Large intestine (tissue), 3 donors: ENCODE measurements at regions not wholly inside any gene's neighbourhood (a gene's known extent, or its start where the extent isn't known, plus 50 kb on each side); places are given as distances from the start of the nearest gene placed in this dataset.
"Not testable (repeated sequence)": the region's sequence is repeated elsewhere in the genome, so short reads cannot be mapped to it uniquely, and the experiment has no call there.

Experiments
- DNase-seq, 2 donors: peaks; one replicate each; pipeline versions ENCODE4 v3.0.0 to v3.0.0-alpha.2; 2013
- H3K27ac ChIP-seq: one replicate; pipeline ENCODE4 v1.5.1; 2013; ENCODE audit warnings: low read length
- H3K27me3 ChIP-seq: 2 replicates; pipeline ENCODE4 v1.6.1; 2013; ENCODE audit warnings: low read length; ENCODE audit not compliant: control insufficient read depth, insufficient read depth
- H3K36me3 ChIP-seq: 2 replicates; pipeline ENCODE4 v1.6.1; 2013; ENCODE audit warnings: low read length; ENCODE audit not compliant: control insufficient read depth, insufficient read depth
- H3K4me1 ChIP-seq: one replicate; pipeline ENCODE4 v1.6.1; 2013; ENCODE audit warnings: low read length; ENCODE audit not compliant: control insufficient read depth, insufficient read depth
- H3K4me3 ChIP-seq: one replicate; pipeline ENCODE4 v1.5.1; 2013; ENCODE audit warnings: low read length
- H3K9me3 ChIP-seq: one replicate; pipeline ENCODE4 v1.6.1; 2013; ENCODE audit warnings: mild to moderate bottlenecking, low read depth, low read length, moderate library complexity; ENCODE audit not compliant: control insufficient read depth
- WGBS: methylation state at CpG from one replicate; pipeline ENCODE4 v1.1.5; 2013; ENCODE audit warnings: low lambda C conversion rate; ENCODE audit not compliant: insufficient coverage; 5-methylcytosine and 5-hydroxymethylcytosine counted together

DNA sequence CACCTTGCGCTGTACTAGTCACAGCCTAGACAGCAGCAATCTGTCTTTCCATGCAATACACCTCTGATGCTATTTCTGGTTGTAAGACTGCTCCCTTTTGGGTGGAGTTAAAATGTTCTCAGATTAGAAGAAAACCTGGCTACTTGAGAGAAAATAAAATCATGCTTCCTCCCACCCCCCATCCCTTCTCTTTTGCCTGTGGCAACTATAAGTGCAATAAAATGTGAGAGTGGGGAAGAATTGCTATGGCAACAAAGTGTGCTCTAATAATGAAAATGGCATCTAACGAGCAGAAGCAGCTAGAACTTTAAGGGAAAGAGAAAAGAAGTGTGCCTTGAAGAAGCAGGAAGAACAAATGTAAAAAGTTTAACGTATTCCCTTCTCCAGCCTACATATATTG lies 464.2 kb upstream of the FSHR start:
- H3K27ac ChIP-seq = no peak overlapping the region
- H3K9me3 ChIP-seq = no peaks in the 10 kb centered on the region
- H3K4me3 ChIP-seq = no peak overlapping the region
- H3K4me1 ChIP-seq = no peaks in the 10 kb centered on the region
- 69% methylated on average over 2 of the region's 3 CpGs for WGBS
- DNase-seq = no peak
- H3K27me3 ChIP-seq = no peaks in the 10 kb centered on the region
- H3K36me3 ChIP-seq = no peaks in the 10 kb centered on the region

DNA sequence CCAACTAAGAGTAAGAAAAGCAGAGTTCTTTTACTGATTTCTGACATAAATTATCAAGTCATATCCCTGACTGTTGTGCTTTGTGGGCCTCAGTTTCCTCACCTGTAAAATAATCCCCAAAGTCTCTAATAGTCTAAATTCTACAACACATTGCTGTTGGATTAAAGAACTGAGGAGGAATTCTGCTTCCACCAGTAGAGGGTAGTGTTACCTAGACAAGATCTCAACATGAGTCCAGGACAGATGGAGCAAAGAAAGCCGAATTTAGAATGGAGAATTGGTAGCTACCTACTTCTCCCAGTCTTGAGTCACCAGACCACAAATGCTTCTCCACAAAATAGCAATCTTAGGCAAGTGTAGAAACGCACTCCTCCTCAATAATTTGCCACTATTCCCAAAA lies 462.5 kb upstream of the FSHR start:
- no peaks in the 10 kb centered on the region for H3K27me3 ChIP-seq
- no peak overlapping the region for H3K4me3 ChIP-seq
- 23% methylated on average over 2 of the region's 2 CpGs for WGBS
- H3K4me1 ChIP-seq = no peaks in the 10 kb centered on the region
- peak; percentile 5 to 9 for DNase-seq
- no peak overlapping the region for H3K27ac ChIP-seq
- no peaks in the 10 kb centered on the region for H3K36me3 ChIP-seq
- no peaks in the 10 kb centered on the region for H3K9me3 ChIP-seq

DNA sequence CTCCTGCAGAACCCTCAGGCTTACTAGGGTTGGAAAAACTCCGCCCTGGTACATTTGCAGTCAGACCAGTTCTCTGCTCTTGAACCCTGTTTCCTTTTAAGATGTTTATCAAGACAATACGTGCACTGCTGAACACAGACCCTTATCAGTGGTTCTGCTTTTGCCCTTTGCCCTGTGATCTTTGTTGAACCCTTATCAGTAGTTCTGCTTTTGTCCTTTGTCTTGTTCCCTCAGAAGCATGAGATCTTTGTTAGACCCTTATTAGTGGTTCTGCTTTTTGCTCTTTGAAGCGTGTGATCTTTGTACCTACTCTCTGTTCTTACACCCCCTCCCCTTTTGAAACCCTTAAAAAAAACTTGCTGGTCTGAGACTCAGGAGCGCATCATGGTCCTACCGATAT lies 457.5 kb upstream of the FSHR start:
- H3K9me3 ChIP-seq, H3K4me1 ChIP-seq, DNase-seq, H3K27ac ChIP-seq, H3K27me3 ChIP-seq, H3K36me3 ChIP-seq, H3K4me3 ChIP-seq: not testable (repeated sequence)
- WGBS = 71% methylated on average over 1 of the region's 5 CpGs

DNA sequence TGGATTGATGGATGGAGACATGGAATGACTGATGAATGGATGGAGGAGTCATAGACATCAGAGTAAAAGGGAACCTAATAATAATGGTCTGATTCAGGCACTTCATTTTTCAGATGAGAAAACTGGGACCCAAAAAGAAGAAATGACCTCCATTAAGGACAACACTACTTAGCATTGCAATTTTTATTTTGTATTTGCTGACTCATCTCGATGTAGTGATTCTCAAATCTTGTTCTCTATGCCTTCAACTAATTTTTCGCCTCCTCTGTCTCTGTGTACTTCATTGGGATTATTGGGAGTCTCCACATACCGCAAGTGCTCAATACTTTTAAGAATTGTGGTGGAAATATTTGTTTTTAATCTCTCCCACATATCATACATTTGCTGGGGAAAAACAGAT lies 446.2 kb upstream of the FSHR start:
- no peak for DNase-seq
- WGBS = 100% methylated on average over 1 of the region's 3 CpGs
- Histone ChIP-seq H3K36me3 (no peaks in the 10 kb centered on the region), H3K27me3 (no peaks in the 10 kb centered on the region), H3K4me3 (no peak overlapping the region), H3K9me3 (no peaks in the 10 kb centered on the region), H3K27ac (no peak overlapping the region), H3K4me1 (no peaks in the 10 kb centered on the region)

DNA sequence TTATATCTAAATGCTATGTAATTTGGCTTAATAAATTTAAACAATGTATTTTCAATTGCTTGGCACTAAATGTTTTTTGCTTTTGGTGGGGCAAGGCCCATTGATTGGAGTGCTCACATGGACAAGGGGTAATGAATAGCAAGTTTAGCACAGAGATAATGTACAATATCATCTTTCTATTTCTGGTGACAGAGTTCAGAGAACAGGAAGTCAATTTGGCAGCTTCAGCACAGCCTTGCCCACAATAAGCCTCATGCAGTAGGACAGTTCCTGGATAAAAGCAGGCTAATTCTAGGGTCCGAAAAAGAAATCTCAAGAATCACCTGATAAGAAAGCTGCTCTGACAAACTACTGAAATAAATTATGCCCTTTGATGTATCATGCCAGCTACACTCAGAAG lies 443.9 kb upstream of the FSHR start:
- Histone ChIP-seq H3K4me1 (no peaks in the 10 kb centered on the region), H3K27me3 (no peaks in the 10 kb centered on the region), H3K27ac (no peak overlapping the region), H3K36me3 (no peaks in the 10 kb centered on the region), H3K4me3 (no peak overlapping the region), H3K9me3 (no peaks in the 10 kb centered on the region)
- DNase-seq = no peak
- no CpG with 5 or more reads among the region's 1 CpG for WGBS

DNA sequence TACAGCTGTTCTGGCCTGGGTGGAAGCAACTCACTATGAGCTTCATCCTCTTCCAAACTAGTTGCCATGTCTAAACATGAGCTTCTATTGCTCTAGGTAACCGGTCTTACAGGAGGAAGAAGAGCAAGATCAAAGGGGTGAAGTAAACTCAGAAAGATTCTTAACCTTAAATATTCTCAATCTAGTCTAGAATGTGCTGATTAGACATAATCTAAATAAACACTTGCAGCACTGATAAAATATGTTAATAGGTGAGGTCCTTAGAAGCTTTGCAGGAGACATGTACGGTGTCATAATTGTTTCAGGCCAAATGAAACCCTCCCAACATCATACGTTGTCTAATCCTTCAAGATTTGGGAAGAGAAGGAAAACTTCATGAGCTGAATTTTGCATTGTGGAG lies 431.6 kb upstream of the FSHR start:
- no CpG with 5 or more reads among the region's 3 CpGs for WGBS
- DNase-seq = no peak
- Histone ChIP-seq H3K4me1 (no peaks in the 10 kb centered on the region), H3K36me3 (no peaks in the 10 kb centered on the region), H3K4me3 (no peak overlapping the region), H3K27ac (no peak overlapping the region), H3K9me3 (no peaks in the 10 kb centered on the region), H3K27me3 (no peaks in the 10 kb centered on the region)

DNA sequence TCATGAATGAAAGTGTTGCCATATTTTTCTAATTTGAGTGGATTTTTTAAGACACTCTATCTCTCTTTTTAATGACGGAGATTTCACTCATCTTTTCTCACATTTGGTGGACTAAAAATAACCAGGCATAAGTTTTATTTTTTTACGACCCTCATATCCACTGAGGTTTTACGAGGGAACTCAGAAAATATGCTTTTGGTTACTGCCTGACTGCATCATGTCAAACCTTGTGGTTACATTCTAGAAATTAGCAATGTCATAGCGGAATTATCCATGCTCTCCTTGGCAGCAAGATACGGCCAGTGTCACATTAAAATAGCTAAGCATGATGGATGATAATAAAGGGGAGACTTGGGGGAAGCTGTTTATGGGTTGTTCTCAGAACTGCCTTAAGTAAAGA lies 428.6 kb upstream of the FSHR start:
- DNase-seq = no peak
- no peaks in the 10 kb centered on the region for H3K9me3 ChIP-seq
- H3K4me1 ChIP-seq = no peaks in the 10 kb centered on the region
- no peak overlapping the region for H3K27ac ChIP-seq
- WGBS = 20% methylated on average over 1 of the region's 5 CpGs
- no peaks in the 10 kb centered on the region for H3K36me3 ChIP-seq
- H3K4me3 ChIP-seq = no peak overlapping the region
- no peaks in the 10 kb centered on the region for H3K27me3 ChIP-seq

DNA sequence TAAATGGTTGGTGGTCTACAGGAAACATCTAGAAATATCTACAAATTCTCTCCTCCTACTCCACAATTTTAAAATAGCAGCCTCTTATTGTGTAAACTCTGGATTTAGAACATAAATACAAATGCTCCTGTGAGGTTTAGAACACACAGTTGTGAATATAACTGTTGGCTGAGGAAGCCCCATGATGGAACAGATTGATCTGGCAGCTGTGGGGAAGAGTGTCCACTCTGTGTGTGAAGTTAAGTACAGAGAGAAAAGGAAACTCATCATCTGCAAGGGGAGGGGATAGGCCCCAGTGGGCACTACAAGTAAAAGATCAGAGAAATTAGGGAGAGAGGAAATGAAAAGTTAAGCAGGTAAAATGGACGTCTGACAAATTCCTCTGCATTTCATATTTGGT lies 422.7 kb upstream of the FSHR start:
- Histone ChIP-seq H3K27ac (no peak overlapping the region), H3K27me3 (no peaks in the 10 kb centered on the region), H3K4me3 (no peak overlapping the region), H3K9me3 (no peaks in the 10 kb centered on the region), H3K4me1 (no peaks in the 10 kb centered on the region), H3K36me3 (no peaks in the 10 kb centered on the region)
- no CpG with 5 or more reads among the region's 1 CpG for WGBS
- no peak for DNase-seq

DNA sequence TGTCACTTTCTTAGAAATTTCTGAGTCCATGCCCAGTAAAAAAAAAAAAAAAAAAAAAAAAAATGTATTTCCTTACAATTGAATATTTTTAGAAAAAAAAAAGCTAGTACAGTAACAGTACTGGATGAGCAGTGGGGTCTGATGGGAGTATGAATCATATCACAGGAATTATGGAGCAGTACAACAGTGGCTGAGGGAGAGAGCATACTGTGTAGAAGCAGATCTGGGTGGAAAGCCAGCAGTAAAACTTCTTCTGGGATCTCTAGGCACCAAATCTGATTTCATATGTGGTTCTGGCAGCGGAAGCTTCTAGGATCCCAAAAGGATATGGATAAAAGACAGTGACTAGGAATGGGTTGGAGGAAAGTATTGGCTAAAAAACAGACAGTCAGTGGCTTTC lies 414.9 kb upstream of the FSHR start:
- H3K27me3 ChIP-seq = no peaks in the 10 kb centered on the region
- peak in 1 of 2 donors; percentile 3 for DNase-seq
- H3K4me3 ChIP-seq = no peak overlapping the region
- no peaks in the 10 kb centered on the region for H3K9me3 ChIP-seq
- H3K27ac ChIP-seq = no peak overlapping the region
- H3K36me3 ChIP-seq = no peaks in the 10 kb centered on the region
- WGBS = 71% methylated on average over 1 of the region's 1 CpG
- no peaks in the 10 kb centered on the region for H3K4me1 ChIP-seq

DNA sequence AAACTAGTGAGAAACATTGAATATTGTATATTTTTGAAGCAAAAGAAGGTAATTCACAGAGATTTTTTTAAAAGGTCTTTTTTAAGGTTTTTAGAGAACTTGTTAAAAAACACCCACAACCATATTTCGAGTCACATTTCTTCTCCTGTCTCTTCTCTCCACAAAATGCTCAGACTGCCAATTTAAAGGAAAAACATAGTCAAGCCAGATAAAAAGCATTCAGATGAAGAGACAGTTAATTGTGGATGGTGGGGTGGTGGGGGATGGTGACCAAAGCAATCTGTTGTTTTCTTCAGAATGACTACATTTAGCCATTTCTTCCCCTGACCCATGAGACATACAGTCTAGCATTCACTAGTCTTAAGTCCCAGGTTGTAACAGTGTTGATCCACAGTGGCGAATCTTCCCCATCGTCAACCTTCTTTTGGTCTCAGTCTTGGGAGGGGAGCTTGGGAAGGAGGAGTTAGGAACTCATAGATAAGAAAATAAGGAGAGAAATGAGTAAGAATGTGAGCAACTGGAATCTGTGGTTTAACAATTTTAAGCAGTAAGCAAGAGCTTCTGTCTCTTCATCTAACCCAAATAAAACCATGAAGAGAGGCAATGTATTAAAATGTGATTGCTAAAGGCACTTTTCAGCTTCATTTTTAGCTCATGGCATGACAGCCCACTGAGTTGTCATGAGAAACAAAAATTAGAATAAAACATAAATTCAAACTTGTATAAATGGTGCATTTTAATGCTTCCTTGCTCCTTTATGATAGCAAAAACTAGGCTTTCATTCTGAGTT lies 413.7 kb upstream of the FSHR start:
- H3K4me1 ChIP-seq = no peaks in the 10 kb centered on the region
- H3K27me3 ChIP-seq = no peaks in the 10 kb centered on the region
- H3K27ac ChIP-seq = no peak overlapping the region
- H3K36me3 ChIP-seq = no peaks in the 10 kb centered on the region
- no peak overlapping the region for H3K4me3 ChIP-seq
- WGBS = 100% methylated on average over 1 of the region's 3 CpGs
- DNase-seq = no peak
- no peaks in the 10 kb centered on the region for H3K9me3 ChIP-seq

DNA sequence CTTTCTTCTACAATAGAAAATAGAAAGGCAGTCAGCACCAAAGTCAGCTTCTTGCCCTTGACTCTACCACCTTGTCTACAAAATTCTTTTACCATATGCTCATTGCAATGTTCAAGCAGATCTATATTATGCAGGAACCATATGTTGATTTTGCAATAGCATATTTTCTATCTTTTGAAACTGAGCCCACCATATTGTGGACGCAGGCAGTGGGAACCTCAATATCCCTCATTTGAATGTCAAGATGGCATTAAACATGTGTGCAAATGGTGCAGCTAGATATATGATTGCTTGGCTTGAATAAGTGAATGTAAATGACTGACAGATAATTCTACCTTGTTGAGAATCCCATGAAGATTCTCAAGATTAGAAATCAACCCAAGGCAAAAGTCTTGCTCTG lies 412.7 kb upstream of the FSHR start:
- no peaks in the 10 kb centered on the region for H3K36me3 ChIP-seq
- DNase-seq = no peak
- no peaks in the 10 kb centered on the region for H3K27me3 ChIP-seq
- WGBS = no CpG with 5 or more reads among the region's 1 CpG
- H3K9me3 ChIP-seq = no peaks in the 10 kb centered on the region
- no peak overlapping the region for H3K4me3 ChIP-seq
- H3K27ac ChIP-seq = no peak overlapping the region
- no peaks in the 10 kb centered on the region for H3K4me1 ChIP-seq
